Hematopoietic multipotent progenitor cell treated with erythropoietin and hydrocortisone succinate and interleukin-3 and kit ligand, for 15 days (in vitro differentiated cells): ENCODE measurements at regions not wholly inside any gene's neighbourhood (a gene's known extent, or its start where the extent isn't known, plus 50 kb on each side); places are given as distances from the start of the nearest gene placed in this dataset.
"Not testable (repeated sequence)": the region's sequence is repeated elsewhere in the genome, so short reads cannot be mapped to it uniquely, and the experiment has no call there.

Source experiments
- DNase-seq: peaks from one replicate; pipeline ENCODE4 v3.0.0-alpha.2; 2015; ENCODE audit warnings: low spot score

DNA sequence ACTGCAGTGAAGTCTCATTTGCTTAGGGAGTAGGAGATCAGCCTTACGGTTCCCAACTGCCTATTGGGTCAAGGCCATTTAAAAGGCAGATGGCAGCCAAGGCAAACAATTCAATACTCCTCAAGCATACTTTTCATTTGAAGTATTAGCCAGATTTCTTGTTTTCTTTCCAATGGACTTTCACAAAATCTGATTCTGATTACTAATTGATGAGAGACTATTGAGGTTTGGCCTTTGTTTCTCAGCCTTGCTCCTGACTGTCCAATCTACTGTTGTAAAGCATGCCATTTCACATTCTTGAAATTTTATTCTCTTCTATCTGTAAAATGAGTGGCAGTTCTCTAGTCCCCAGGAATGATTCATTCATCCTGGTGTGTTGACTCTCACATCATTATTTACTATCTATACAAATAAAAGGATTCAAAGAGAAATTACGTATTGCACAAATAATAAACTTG lies 166.2 kb upstream of the TGFBR2 start:
- DNase-seq, result no peak

DNA sequence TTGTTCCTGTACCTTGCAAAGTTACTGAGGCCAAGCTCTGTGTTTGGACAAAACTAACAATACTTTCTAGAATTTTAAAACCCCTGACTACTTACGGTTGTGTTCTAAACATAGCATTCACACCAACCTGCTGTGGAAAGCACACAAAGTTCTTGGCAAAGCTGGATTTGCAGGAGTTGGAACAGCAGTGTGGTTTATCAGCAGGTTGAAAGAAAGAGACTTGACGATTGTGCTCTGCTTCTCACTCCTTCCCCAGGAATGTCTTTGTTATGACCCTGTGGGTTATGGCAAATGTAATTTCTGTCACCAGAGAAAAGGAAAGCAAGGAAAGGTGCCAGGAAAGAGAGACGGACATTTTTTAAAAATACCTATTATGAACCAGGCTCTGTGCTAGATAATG lies 165.5 kb upstream of the TGFBR2 start:
- no peak for DNase-seq

DNA sequence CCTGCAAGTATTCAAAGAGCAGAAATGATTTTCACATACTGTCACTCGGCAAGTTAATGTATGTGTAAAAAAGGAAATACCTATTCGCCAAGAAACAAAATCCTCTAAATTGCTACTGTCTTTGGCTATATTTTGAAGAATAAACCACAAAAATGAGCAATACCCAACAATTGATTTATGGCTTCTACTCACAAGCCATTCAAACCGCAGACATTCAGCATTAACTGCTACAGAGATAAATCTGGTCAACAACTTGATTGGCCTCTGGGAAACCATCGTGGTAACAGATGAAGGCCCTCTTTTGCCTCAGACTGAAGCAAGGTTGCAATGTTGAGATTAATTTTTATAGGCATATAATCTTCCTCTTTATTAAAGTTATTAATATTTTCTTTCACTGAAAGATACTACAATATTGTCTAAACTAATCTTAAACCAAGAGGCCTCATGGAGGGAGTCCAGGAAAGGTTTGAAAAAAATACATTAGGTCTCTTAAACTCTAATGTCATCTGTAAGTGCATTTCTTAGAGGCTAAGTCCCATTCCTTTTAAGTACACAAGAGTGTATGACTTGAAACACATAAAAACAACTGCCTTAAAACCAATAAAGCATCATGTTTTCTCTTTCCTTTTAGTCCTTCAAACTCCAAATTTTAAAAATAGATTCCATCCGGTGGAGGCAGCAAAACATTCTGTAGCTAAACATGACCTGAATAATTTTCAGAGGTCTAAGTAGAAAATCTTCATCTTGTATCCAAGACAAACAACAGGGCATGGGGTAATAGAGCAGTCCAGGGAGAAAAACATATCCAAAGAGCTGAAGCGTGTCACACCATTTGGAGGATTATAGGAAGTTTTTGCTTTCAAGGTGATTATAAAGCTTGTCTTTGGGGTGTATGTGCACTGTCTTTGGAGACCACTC lies 162.4 kb upstream of the TGFBR2 start:
- DNase-seq, result no peak

DNA sequence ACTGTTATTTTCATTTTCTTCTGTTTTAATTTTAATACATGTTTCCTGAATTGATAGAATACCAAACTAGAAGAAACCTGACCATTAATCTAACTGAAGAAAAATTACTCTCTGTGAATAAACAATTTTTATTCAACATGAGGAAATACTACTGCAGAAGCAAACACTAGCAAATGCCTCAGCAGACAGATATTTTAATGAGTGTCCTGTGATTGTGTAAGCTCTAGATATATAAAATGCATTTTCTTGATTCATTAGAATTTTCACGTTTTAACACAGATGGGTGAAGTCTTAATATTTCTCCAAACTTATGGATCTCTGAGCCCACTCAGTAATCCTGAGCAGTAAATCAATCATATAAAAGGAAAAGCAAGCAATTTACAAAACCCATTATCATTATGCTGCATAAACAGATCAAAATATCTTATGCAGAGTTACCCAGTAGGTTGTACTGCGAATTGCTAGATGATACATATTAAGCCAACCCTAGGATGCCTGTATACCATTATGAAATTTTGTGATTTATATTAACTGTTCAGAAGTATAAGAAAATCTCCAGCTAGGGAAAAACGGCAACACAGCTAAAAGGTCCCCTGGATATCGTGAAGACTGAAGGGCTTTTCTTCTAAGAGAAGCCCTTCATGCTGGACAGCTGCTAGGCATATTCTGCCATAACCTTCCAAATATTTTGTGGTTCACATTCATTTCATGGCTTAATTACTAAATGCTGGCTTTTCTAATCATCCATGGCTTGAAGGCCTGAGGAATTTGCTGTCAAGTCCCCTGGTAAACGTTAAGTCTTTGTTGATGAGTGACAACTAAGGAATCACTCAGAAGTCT lies 157.7 kb upstream of the TGFBR2 start:
- no peak for DNase-seq

DNA sequence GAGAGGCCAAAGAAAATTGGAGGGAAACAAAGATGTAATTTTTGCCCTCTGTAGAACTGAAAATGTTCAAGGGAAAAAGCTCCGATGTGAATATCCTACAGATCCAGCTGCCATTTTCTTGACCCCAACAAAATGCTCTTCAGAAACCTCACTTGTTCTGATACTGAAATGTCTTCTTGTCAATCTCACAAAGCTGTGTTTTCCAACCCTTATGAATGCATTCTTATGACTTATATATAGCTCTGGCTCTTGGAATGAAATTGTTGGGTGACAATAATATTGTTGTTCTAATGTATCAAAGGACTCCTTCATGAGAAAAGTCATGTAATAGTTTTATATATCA lies 157.1 kb upstream of the TGFBR2 start:
- no peak for DNase-seq

DNA sequence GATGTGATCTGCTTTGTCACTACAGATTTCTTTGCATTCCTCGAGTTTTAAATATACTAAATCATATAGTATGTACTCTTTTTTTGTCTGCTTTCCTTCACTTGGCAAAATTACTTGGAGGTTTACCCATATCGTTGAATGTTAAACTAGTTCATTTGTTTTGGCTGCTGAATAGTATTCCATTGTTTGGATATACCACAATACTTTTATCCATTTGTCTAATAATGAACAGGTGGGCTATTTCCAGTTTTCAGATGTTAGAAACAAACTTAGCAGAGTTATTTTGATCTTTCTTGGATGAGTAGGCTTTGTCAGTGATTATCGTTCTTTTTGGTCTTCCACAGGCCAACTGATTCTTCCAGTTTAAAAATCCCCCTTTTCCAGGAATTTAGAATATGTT lies 154.0 kb upstream of the TGFBR2 start:
- DNase-seq, result no peak

DNA sequence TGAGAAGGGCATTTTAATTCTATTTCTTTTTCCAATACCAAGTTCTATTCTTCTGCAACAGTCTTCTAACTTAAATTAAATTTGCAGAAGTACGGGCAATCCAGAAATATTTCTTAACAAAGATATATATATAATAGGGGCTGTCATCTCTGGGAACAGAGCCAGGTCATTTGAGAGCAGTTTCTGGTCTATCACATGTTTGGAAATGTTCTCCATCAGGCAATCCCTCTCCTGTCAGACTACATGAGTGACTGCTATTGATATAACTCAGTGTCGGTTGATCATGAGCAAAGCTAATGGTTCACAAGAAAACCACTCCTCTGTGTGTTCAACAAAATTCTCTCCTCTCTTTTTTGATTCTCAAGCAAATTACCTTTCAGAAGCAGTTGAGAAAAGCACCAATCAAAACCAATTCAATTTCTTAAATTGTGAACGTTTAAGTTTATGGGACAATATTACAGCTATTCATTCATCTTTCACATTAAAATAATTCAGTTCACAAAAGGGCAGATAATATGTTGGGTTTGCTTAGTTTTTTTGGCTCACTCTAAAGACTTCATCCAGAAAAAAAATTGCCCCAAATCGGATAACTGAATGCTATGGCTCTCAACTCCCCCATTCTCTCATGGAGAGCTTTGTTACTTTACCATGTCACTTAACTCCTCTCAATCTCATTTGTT lies 152.9 kb upstream of the TGFBR2 start:
- no peak for DNase-seq

DNA sequence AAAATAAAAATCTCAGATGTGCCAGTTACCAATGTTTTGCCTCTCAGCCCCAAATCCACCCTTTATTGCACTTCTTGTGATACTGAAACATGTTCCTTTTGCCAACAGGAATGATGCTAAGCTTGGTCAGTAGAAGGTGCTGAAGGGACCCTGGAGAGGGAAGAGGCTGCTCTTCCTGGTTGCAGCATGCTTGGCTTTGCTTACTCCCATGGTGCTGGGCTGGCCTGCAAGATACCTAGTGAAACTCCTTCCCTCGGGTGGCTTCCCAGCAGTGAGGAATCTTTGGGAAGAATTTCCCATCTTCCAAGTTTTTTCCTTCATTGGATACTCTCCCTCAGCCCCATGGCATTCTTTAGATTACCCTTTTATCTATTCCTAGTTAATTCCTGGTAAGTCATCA lies 151.8 kb upstream of the TGFBR2 start:
- no peak for DNase-seq

DNA sequence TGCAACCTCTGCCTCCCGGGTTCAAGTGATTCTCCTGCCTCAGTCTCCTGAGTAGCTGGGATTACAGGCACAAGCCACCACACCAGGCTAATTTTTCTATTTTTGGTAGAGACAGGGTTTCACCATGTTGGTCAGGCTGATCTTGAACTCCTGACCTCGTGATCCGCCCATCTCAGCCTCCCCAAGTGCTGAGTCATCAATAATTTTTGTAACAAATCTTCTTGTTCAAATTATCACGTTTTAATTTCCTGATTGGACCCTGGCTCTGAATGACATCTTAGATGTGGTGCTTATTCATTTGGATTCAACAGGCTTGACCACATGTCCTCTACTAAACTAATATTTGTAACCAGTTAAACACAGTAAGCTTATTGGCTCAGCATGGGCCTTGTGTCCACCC lies 151.3 kb upstream of the TGFBR2 start:
- not testable (repeated sequence) for DNase-seq

DNA sequence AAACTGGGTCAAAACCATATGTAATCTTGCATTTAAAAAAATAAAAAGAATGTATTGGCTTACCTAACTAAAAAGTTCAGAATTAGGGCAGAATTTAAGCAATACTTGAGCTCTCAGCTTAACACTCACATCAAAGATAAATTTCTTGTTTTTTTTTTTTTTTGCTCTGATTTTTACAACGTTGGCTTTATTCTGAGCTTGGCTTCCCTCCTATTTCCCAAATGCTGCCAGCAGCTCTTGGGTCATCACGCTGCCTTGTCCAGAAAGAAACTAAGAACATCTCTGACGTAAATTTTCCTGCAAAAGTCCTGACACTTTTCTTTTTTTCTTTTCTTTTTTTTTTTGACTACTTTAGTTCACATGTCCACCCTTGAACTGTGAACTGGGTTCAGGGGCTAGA lies 150.6 kb upstream of the TGFBR2 start:
- no peak for DNase-seq

DNA sequence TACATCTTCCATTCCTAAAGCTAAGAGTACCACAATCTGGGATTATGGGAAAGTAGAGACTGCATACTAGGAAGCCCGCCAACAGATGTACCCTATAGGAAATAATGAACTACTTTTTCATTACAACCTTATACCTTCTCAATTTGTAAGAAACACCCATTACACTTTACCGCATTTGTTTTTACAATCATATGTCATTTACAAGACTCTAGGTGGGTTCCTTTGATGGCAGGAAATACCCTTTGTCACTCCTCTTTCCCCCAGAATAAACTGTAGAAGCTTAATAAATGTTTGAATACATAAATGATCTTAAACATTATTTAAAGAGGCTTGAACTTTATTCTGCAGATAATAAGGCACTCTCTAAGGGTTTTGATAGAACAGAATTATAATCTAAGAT lies 150.1 kb upstream of the TGFBR2 start:
- no peak for DNase-seq

DNA sequence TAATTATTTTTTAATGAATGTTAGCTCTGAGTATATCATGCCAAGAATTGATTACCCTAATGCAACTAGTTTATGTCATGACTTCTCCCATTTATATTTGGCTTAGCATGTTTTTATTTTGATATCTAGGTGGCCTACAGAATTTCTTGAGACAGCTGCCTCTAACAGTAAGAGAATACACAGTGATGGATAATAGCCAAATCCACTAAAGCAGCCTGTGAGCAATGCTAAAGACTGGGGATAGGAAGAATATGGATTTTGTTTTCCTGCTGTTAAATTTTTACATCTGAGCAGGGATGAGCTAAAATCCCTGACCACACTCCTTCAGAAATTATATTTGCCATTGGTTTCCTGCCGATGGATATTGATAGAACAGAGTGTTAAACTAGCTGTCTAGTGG lies 149.3 kb upstream of the TGFBR2 start:
- no peak for DNase-seq

DNA sequence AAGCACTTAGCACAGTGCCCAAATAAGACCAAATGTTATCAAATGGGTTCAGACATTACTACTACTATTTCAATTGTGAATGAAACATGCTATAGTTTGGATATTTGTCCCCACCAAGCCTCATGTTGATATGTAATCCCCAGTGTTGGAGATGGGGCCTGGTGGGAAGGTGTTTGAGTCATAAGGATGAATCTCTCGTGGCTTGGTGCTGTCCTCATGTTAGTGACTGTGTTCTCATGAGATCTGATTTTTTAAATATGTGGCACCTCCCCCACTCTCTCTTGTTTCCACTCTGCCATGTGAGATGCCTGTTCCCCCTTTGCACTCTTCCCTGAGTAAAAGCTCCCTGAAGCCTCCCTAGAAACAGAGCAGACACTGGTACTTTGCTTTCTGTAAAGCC lies 148.7 kb upstream of the TGFBR2 start:
- DNase-seq, result no peak

DNA sequence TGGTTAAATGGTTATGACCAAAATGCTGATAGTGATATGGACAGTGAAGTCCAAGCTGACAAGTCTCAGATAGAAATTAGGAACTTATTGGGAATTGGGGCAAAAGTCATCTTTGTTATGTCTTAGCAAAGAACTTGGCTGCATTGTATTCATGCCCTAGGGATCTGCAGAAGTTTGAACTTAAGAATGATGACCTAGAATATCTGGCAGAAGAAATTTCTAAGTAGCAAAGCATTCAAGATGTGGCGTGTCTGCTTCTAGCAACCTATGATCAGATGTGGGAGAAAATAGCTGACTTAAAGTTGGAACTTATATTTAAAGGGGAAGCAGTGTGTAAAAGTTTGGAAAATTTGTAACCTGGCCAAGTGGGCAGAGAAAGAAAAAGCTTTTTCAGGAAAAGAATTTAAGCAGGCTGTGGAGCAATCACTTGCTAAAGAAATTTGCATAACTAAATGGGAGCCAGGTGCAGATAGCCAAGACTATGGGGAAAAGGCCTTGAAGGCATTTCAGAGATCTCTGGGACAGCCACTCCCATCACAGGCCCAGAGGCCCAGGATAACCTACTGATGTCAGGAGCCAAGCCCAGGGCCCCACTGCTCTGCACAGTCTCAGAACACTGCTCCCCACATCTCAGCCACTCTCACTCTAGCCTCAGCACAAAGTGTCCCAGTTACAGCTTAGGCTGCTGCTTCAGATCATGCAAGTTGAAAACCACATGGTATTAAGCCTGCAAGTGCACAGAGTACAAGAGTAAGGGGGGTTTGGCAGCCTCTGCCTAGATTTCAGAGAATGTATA lies 147.8 kb upstream of the TGFBR2 start:
- DNase-seq, result no peak

DNA sequence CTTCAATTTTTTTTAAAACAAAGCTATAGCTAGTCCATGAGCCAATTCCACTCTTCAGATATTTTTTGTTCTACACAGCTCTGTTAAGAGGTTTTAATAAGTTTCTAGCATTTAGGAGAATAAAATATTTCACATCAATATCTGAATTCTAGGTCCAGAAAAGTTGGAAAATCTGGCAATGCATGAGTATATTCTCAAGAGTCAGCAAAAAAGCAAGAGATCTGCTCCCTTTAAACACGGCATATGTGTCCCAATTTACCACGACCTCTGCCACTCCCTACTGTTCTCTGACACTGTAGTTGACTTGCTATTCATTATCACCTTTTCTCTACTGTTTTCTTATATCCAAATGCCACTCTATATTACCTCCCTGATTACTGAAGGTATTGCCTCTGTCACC lies 145.1 kb upstream of the TGFBR2 start:
- no peak for DNase-seq

DNA sequence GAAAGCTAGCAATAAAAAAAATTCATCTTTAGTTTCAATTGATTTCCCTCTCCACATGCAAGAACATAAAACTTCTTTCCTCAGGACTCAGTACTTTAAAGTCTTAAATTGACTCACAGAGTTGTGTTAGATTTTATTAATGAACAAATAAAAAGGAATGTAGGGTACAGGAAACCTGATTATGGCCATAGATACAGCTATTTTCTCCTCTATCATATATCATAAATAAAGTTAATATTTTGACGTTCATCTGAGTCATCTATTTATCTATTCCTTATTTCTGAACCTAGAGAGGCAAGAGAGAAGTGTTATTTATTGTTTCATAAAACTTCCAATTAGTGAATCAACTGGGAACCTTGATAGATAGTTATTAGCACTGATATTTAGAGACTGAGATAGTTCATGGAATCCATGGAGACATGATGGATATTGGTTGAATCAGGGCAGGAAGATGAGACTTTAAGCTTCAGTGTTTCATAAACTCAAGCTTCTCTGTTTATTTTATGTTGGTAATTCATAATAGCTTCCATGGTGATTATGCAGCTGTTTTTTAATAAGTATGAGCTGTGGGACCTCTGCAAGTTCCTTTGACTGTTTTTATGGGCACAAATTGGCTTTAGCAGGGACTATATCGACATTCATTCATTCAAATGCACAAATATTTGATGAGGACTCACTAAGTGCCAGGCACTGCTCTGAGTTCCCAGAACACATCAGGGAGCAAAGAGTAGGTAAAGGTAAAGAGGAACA lies 143.5 kb upstream of the TGFBR2 start:
- DNase-seq, result no peak

DNA sequence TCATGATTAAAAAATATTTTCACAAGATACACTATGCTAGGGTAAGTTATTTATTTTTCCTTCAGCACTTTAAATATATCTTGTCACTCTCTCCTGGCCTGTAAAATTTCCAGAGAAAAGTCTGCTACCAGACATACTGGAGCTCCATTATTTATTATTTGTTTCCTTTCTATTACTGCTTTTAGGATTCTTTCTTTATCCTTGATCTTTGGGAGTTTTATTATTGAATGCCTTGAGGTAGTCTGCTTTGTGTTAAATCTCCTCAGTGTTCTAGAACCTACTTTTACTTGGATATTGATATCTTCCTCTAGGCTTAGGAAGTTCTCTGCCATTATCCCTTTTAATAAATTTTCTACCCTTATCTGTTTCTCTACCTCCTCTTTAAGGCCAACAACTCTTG lies 142.0 kb upstream of the TGFBR2 start:
- no peak for DNase-seq

DNA sequence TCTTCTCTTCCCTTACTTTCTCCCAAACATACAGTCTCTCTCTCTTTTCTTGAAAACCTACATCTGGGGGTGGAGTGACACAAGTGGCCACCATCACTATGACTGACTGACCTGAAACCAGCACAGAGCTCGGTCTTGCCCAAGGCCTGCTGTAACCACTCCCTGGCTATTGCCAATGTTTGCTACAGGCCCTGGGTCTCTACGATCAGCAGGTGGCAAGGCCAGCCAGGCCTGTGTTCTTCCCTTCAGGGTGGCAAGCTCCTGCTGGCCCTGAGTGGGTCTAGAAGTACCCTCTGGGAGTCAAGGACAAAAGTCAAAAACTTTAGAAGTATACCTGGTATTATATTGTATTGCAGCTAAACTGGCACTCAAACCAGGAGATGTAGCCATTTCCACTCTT lies 140.9 kb upstream of the TGFBR2 start:
- no peak for DNase-seq

DNA sequence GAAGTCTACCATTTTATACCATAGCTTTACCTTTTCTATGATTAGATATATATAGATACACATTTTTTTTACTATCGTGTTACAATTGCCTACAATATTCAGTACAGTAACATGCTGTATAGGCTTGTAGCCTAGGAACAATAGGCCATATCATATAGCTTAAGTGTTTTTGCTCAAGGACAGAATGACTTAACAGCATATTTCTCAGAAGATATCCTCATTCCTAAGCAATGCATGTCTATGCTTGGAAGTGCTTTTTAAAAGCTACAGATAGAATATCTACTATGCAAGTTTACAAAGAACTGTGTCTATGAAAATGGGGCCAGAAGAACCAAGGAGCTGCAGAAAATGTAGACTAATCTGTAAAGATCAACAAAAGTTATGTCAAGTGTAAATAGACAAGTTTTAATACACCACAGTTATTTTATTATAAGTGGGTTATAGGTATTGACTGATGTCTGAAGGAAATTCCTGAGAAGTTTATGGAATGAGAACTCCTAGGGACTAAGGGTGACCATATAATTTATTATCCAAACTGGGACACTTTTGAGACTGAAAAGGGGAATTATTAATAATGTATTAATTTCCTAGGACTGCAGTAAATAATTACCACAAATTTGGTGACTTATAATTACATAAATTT lies 138.7 kb upstream of the TGFBR2 start:
- DNase-seq, result no peak

DNA sequence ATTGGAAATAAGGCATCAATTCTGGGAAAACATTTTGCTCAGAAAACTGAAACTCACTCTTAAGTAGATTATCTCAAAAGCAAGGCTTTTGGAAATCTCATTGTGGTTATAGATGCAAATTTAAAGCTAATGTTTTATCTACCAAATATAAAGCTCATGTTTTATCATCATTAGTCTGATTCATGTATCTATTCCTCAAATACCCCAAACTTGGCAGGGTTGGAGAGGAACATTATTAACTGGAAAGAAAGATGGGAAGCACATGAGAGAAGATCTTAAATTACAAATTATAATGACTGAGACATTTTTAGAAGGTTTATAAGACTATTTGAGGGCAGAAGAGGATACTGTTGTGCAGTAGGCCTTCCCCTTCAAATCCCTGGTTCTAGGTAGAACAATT lies 137.3 kb upstream of the TGFBR2 start:
- no peak for DNase-seq

DNA sequence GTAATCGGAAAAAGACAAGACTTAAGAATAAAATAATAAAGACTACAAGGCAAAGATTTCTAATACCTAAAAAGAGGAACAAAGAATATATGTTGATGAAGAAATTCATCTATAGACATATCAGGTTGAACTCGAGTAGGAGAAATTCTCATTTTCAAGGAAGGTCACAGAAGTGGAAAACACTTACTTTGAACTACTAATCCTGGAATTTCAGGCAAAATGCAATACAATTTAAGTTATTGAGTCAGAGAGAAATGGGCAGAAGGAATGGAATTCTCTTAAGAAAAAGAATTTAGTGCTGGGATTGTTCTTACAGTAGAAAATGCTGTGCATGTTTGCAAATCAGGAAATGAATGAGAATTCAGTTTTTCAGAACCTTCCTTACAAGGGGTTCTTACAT lies 135.9 kb upstream of the TGFBR2 start:
- no peak for DNase-seq
